ENCODE measurements at regions not wholly inside any gene's neighbourhood (a gene's known extent, or its start where the extent isn't known, plus 50 kb on each side); places are given as distances from the start of the nearest gene placed in this dataset.

DNA sequence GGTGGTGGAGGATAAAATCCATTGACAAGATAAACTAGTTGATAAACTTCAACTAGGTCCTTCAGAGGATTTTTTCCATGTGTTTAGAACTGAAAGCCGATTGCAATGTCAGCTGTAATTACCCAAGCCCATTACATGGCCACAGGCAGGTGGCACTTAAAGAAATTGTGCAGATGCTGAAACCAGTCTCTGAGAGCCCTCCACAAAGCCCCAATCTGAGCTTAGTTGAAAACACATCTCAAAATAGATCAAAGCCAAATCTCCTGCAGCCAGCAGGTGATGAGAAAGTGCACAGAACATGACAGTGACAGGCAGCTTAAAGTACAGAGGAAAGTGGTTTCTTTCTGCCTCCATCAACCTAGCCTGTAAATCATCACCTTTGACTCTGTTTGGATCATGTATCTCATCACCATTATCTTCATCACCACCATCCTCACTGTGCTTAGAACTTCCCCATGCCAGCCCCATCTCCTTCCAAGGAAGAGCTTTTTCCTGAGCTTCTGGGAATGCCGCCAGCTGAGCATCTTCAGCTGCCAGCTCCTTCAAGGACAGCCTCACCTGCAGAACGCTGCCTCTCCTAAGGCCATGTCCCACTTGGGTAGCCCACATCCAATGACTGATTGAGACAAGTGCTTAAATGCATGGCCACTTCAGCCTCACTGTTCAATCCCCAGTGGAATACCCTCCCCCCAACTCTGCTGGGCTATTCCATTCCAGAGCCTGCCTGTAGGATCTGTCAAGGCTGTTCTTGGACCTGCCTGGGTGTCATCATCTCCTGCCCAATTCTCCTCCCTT is 219.5 kb upstream of the TMEM132C start:
- no peak for DNase-seq (ENCODE audit: low read depth in 2 of 3, low spot score in 2 of 3)

DNA sequence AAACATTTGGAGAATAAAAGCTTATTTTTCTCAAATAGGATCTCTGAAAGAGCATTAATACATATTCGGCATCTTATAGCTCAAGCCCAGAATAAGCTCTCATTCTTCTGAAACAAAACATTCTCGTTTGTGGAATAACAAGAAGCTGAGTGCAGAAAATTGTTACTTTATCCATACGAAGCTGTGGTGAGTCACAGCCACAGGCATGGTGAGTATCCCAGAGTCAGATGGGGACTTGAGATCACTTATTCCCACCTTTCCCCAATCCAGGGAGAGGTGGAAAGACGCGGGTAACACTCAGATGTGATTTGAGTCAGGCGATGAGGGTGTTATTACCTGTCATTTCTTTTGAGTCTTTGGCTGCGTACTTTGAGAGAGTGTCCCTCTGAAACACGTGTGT is 214.6 kb upstream of the TMEM132C start:
- DNase-seq (ENCODE audit: low read depth in 2 of 3, low spot score in 2 of 3), result no peak

DNA sequence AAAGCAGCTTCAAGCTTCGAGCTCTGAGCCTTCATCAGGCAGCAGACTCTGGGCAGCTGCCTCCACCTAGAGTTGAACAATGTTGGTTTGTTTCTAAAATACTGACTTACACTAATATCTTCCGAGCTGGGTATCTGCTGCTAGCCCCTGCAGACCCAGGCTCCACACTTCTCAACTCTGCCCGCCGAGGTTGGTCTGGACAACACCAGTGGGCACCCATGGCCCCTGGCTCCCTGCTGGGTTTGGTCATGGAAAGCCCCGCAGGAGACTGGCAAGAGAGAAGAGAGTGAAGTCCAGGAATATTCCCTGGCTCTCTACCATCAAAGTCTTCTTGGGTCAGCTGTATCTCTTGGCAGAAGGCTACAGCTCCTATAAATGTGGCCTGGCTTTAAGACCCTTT is 214.2 kb upstream of the TMEM132C start:
- DNase-seq (ENCODE audit: low read depth in 2 of 3, low spot score in 2 of 3), result no peak

DNA sequence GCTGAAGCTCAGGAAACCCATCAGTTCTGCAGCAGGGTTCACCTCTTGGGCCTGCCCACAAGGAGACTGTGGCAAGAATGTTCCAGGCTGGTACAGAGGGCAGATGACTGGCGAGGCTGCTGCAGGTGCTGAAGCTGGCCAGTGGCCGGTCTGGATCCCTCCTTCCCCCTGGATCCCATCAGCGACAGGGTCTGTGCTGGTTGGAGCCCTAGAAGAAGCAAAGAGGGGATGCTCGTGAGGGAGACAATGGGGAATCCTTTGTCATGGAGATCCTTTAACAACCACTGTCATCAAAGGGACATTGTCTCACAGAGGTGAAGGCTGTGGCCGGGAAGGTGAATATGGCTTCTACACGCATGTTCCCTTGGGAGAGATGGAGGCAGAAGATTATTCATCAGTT is 211.4 kb upstream of the TMEM132C start:
- DNase-seq (ENCODE audit: low read depth in 2 of 3, low spot score in 2 of 3), result no peak

DNA sequence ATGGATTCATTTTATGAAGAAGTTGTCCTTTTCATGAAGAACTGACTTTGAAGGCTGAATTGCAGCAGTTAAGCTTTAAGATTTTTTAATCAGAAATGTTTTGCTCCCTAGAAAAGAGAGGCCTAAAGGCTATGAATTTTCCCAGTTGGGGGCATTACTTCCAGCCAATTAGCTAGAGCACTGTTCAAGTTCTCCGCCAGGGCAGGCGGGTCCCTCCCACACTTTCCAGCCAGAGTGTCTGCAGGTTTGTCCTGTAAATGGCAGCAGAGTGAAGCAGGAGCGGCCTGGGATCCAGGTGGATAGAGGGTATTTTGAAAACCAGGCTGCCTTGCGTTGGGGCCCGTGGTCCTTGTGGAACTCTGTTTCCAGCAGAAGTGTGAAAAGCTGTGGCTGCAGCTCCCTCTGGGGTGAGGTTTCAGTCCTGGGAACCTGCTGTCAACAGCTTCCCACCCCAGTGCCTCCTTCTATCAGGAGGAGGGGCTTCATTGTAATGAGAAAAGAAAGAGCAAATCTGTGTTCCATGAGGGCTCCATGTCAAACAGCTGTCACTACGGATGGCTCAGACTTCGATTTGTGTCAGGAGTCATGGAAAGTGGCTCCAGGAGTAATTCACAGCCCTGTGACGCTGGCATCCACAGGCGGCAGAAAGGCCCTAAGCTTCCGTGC is 210.7 kb upstream of the TMEM132C start:
- no peak for DNase-seq (ENCODE audit: low read depth in 2 of 3, low spot score in 2 of 3)

DNA sequence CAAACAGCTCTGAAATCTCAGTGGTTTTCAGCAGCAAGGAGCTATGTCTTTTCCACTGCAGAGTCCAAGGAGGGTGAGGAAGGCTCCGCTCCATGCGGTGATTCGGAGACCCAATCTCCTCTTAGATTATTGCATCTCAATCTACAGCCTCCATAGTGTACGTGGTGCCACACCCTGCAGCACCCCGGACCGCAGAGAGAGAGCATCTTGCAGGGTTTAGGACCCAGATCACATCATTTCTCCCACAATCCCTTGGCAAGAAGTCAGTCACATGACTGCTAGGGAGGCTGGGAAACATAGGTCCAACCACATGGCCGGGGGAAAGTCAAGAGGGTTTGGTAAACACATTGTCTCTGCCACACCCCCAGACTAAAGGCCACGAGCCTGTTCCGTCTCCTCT is 209.4 kb upstream of the TMEM132C start:
- DNase-seq (ENCODE audit: low read depth in 2 of 3, low spot score in 2 of 3), result no peak

DNA sequence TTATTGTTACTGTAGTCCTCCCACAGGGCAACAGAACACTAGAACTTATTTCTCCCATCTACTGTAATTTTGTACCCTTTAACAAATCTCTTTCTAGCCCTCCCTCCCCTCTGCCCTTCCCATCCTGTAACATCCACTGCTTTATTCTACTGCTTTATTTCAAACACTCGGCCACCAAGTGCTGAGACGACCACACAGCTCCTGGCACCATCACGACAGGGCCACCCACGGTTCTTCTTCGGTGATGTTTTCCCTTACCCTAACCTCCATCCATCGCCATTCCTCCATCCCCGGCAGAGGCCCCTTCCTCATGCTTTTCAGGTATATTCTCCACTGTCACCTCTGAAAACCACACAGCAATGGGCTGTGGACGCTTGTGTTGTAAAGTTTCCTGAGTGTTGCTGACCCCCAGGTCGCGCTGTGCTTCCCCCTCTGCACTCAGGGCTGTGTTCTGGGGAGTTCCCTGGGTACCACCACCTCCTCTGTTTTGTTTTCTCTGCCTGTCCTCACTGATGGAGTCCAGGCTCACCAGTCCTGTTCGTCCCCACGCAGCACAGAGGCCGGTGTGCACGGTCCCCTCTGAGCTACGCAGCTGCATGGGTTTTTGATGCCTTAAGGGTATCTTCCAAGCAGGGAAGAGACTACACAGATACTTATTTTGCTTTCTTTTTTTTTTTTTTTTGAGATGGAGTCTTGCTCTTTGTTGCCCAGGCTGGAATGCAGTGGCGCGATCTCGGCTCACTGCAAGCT is 207.2 kb upstream of the TMEM132C start:
- DNase-seq (ENCODE audit: low read depth in 2 of 3, low spot score in 2 of 3), result no peak

DNA sequence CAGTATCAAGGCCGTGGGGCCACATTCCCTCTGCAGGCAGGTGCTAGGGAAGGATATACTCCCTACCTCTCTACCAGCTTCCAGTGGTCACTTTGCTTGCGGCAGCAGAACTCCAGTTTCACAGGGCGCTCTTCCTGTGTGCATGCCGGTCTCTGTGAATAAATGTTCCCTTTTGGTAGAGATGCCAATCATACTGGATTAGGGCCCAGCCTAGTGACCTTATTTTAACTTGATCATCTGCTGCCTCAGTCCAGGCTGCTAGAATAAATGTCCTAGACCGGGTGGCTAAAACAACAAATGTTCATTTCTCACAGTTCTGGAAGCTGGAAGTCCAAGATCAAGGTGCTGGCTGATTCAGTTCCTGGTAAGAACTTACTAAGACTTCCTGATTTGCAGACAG is 198.8 kb upstream of the TMEM132C start:
- no peak for DNase-seq (ENCODE audit: low read depth in 2 of 3, low spot score in 2 of 3)

DNA sequence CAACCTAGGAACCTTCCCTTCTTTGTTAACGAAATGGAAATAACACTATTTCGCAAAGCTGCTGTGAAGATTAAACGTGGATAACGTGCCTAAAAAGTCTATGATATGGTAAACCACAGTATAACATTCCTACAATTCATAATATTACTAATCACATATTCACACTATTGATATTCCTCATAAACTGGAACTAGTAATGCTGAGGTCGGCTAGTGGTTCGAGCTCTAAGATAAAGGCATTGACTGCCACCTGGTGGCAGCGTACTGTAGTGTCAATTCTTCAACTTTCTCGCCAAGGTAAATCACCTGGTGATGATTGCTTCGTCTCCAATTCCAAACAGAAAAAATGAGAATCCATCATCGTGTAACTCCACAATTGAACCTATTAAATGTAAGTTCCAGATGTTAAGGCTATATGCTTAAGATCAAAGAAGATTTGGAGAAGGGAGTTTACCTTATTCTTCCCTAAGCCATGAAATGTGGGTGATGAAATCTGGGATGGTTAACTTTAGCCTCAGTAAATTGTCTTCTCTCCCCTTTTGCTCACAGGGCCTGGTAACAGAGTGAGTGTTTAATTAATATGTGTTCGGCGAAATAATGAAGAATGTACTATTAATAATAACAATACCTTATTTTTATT is 197.5 kb upstream of the TMEM132C start:
- DNase-seq (ENCODE audit: low read depth in 2 of 3, low spot score in 2 of 3), result peak in 1 of 3 experiments; percentile 9

DNA sequence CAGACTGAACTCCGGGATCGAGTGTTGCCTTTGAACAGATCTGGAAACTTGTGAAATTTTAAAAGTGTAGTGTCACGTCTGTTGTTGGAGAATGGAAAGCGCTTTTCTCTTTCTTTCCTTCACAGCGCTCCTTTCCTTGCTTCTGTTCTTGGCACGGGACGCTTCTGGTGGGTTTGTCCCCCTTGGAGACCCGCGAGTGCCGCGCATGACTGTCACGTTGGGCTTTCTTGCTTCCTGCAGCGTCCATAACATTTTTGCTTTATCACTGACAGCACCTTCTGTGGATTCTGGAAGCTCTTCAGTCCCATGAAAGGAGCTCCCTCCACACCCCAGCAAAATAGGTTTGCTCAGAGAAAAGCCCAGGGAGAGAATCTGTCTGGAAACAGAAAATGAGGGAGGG is 193.0 kb upstream of the TMEM132C start:
- no peak for DNase-seq (ENCODE audit: low read depth in 2 of 3, low spot score in 2 of 3)

DNA sequence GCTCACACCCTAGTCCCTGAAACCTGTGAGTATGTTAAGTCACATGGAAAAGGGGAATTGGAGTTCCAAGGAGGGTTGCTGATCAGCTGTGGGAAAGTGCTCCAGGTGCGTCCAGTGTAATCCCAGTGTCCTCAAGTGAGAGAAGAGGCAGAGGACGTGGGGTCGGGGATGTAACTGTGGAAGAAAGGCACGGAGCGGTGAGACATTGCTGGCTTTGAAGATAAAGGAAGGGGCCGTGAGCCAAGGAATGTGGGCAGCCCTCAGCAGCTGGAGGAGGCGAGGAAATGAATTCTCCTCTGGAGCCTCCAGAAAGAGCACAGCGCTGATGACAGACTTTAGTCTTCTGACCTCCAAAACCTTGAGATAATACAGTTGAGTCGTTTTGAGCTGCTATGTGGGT is 191.6 kb upstream of the TMEM132C start:
- DNase-seq (ENCODE audit: low read depth in 2 of 3, low spot score in 2 of 3), result no peak

DNA sequence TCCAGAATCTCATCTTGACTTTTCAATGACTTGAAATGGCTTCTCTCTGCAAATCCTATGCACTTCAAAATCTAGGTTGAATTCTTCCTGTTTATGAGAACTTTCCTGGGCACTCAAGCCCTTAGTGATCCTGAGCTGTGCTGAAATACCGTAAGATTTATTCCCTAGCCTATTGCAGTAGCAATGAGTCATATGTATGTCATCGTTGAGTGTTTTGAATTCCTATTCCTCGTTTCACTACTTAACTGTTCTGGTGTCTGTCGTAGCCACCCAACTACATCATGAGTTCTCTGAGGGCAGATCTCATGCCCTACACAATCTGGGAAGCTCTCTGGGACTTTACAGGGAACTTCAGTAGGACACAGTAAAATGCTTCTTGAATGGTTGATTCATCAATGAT is 190.8 kb upstream of the TMEM132C start:
- no peak for DNase-seq (ENCODE audit: low read depth in 2 of 3, low spot score in 2 of 3)

DNA sequence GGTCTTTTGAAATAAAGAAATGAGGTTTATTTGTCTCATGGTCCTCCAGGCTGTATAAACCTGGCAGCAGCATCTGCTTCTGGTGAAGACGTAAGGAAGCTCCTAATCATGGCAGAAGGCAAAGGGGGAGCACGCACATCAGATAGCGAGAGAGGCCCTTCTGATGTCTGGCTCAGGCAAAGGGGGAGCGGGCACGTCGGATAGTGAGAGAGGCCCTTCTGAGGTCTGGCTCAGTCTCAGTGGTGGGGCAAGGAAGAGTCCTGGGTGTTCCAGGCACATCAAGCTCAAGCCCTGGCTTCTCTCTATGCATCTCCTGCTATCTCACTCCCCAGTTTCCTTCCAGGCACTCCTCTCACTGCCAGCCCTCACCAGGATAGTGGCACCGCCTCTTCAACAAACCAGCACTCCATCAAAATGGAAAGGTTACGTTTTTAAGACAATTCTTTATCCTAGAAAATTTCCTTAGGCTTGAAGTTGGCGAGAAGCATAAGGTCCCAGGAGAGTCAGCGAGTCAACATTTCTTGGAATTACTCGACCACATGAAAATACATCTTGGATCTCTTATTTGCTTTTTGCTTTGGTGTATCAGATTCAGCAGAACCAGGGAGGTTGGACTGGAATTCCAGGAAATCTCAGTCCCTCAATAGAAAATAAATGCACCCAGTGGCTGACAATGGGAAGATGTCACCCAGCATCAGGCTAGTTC is 189.6 kb upstream of the TMEM132C start:
- DNase-seq (ENCODE audit: low read depth in 2 of 3, low spot score in 2 of 3), result no peak

DNA sequence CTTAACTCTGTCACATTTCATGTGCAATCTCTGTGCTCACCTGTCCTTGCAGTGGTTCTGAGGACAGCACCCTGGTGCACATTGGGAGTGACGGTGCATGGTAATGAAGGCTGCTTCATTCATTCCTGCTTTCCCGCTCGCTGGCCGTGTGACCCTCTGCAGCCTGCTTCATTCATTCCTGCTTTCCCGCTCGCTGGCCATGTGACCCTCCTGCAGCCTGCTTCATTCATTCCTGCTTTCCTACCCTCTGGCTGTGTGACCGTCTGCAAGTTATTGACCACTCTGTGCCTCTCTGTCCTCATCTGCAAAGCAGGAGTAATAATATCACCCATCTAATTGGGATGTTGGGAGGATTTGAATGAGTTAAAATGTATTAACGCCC is 189.1 kb upstream of the TMEM132C start:
- DNase-seq (ENCODE audit: low read depth in 2 of 3, low spot score in 2 of 3), result no peak

DNA sequence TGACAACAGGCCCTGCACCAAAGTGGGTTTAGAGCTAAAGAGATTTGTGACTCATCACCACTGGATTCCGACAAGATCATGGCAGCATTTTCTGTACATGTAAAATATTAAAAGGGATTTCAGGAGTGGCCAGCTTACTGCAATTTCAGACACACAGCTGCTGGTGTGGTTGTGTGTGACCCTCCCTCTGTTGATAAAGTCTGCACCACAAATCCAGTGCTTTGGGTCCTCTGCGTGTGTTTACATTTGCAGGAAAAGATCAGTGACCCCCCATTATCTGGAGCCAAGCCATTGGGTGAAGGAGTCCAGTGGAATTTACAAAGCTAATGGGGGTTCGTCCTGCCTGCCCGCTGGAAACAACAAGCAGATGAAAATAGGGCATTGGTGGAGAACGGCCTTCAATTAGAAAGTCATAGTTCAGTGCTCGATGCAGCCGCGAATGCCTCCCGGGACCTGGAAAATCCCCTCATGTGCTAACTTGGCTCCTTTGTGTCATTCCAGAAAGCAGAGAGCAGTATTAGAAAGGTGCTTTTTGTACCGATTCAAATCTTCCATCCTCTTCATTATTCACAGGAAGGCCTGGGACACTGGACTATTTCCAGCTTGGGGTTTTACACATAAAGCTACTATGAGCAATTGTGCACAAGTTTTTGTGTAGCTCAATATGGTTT is 188.5 kb upstream of the TMEM132C start:
- DNase-seq (ENCODE audit: low read depth in 2 of 3, low spot score in 2 of 3), result no peak

DNA sequence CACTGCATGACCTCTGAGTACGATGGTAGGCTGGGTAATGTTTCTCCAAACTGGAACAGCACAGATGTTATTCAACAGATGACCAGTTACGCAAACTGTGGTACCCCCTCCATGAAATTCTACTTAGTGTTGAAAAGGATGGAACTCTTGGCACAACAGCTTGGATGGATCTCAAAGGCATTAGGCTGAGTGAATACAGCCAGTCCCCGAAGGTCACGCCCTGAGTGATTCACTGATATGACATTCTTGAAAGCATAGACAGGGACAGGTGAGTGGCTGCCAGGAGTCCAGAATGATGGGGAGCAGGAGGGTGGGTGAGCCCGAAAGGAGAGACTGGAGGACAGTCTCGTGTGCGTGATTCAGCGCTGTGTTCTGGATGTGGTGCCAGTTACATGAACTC is 187.5 kb upstream of the TMEM132C start:
- DNase-seq (ENCODE audit: low read depth in 2 of 3, low spot score in 2 of 3), result no peak

DNA sequence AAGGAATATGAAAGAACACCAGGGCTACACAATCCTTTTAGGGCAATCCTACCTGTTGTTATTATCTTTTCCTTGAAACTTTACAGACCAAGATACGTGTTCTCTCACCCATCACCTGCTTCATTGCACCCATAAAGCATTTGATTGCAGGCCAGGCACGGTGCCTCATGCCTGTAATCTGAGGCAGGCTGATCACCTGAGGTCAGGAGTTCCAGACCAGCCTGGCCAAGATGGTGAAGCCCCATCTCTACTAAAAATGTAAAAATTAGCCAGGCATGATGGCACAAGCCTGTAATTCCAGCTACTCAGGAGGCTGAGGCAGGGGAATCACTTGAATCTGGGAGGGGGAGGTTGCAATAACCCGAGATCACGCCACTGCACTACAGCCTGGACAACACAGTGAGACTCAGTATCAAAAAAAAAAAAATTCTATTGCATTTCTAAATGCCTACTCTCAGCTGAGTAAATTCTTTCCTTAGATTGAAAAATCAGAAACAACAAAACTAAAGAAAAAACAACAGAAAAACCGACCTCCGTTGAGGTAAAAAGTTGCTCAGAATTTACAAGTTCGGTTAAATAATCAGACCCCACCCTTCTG is 183.7 kb upstream of the TMEM132C start:
- no peak for DNase-seq (ENCODE audit: low read depth in 2 of 3, low spot score in 2 of 3)

DNA sequence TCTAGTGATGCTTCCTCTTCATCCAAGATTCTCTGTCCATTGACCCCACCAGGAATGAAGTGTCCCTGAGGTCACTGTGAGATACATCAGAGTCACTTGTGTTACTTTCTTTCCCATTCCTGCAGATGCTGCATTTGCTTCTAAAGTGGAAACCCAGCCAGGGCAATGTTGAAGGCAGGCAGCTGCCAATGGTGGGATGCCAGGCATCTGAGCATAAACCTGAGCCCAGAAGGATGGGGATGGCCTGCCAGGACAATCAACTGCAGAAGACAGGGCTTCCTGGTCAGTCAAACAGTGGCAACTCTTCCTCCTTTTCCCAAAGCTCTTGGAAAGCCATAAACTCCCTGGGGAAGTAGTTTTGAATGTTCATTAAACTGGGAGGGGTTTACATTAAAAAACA is 178.0 kb upstream of the TMEM132C start:
- no peak for DNase-seq (ENCODE audit: low read depth in 2 of 3, low spot score in 2 of 3)

DNA sequence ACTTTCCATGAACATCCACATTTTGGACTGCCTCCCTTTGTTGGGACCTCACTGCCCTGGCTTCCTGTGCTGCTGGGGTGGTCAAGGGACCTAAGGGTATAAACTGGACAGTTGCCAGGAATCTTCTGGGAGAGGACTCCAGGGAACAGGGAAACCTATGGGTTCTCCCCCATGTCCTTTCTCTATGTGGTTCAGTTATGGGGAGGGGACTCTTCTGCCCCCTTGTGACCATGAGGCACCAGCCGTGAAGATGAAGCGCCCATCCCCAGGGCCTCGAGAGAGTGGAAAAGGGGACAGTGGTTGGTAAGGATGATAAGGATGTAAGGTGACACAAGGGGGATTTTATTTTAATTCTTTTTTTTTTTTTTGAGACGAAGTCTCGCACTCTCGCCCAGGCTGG is 177.0 kb upstream of the TMEM132C start:
- DNase-seq (ENCODE audit: low read depth in 2 of 3, low spot score in 2 of 3), result no peak

DNA sequence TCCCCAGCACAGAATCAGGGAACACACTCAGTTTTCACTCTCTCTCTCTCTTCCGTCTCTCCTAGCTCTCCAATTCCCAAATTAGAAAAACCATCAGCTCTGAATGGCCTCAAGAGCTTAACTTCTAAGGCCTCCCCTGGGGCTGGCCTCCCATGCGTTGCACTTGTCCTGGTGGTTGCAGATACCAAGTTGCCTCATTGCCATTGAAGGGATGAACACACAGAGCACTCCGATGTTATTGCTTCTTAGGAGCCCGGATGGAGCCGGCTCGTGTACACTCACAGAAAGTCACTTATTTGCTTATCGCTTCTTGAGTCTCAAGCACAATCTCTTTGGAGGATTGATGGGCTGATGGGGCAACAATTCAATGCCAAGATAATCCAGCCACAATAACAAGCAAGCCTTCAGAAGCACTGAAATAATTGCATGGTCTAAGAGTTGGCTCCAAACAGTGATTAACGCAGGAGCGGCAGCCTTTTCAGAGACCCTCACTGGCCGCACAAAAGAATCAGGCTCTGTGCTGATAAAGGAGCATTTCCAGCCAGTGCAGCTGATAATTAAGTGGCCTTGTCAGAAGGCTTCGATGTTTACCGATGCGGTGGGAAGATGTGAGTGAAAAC is 175.8 kb upstream of the TMEM132C start:
- no peak for DNase-seq (ENCODE audit: low read depth in 2 of 3, low spot score in 2 of 3)

Data from activated CD8-positive, alpha-beta memory T cell treated with anti-CD3 and anti-CD28 coated beads for 48 hours (primary cell).